HUES64 (cell line): ENCODE measurements at regions not wholly inside any gene's neighbourhood (a gene's known extent, or its start where the extent isn't known, plus 50 kb on each side); places are given as distances from the start of the nearest gene placed in this dataset.

Source experiments
- H3K27ac ChIP-seq: 2 replicates; pipeline ENCODE4 v1.7.0; 2013; ENCODE audit warnings: low read depth, low read length, inconsistent platforms
- H3K27me3 ChIP-seq: 2 replicates; pipeline ENCODE4 v1.6.1; 2013; ENCODE audit warnings: mild to moderate bottlenecking, low read length; ENCODE audit not compliant: insufficient read depth
- H3K36me3 ChIP-seq: 2 replicates; pipeline ENCODE4 v1.6.1; 2013; ENCODE audit warnings: mild to moderate bottlenecking, low read length; ENCODE audit not compliant: insufficient read depth
- H3K4me1 ChIP-seq: 2 replicates; pipeline ENCODE4 v1.6.1; 2013; ENCODE audit warnings: mild to moderate bottlenecking, low read length, moderate library complexity; ENCODE audit not compliant: insufficient read depth
- H3K4me3 ChIP-seq: 2 replicates; pipeline ENCODE4 v1.5.1; 2013; ENCODE audit warnings: mild to moderate bottlenecking, low read length, moderate library complexity
- H3K9ac ChIP-seq: 2 replicates; pipeline ENCODE4 v1.6.1; 2013; ENCODE audit warnings: mild to moderate bottlenecking, low read depth, low read length
- H3K9me3 ChIP-seq: 2 replicates; pipeline ENCODE4 v1.6.1; 2013; ENCODE audit warnings: low read depth, low read length; ENCODE audit not compliant: insufficient read depth
- WGBS: fragments of 150-250, 120-280 bp; methylation state at CpG from one replicate; pipeline ENCODE4 v1.1.7; 2013; ENCODE audit warnings: missing lambda C conversion rate; 5-methylcytosine and 5-hydroxymethylcytosine counted together

- H3K9ac ChIP-seq = no peak overlapping the region
- H3K27ac ChIP-seq = no peak overlapping the region
- H3K9me3 ChIP-seq = no peaks in the 10 kb centered on the region
- peaks cover 10% of the 10 kb centered on the region; the same call in 1 of the 2 replicates for H3K4me1 ChIP-seq
- H3K27me3 ChIP-seq = no peaks in the 10 kb centered on the region
- no peak overlapping the region for H3K4me3 ChIP-seq
- no peaks in the 10 kb centered on the region for H3K36me3 ChIP-seq
- 61% methylated on average over 7 of the region's 7 CpGs for WGBS
Measured at GRCh38 chrX:68994135-68994890, 165.5 kb downstream of the EFNB1 start.

GRCh38 chrX:68992821-68993397 is 164.1 kb downstream of the EFNB1 start:
- Histone ChIP-seq H3K36me3 (no peaks in the 10 kb centered on the region), H3K9ac (no peak overlapping the region), H3K4me1 (peaks cover 11% of the 10 kb centered on the region; the same call in 1 of the 2 replicates), H3K4me3 (no peak overlapping the region), H3K27me3 (no peaks in the 10 kb centered on the region; the same call in 1 of the 2 replicates), H3K9me3 (no peaks in the 10 kb centered on the region), H3K27ac (no peak overlapping the region)
- 87% methylated on average over 7 of the region's 7 CpGs for WGBS

- no peaks in the 10 kb centered on the region for H3K36me3 ChIP-seq
- peaks cover 11% of the 10 kb centered on the region; the same call in 1 of the 2 replicates for H3K4me1 ChIP-seq
- no peak overlapping the region for H3K9ac ChIP-seq
- H3K4me3 ChIP-seq = no peak overlapping the region
- no peaks in the 10 kb centered on the region; the same call in 1 of the 2 replicates for H3K27me3 ChIP-seq
- whole genome bisulfite sequencing = 86% methylated on average over 3 of the region's 3 CpGs
- H3K9me3 ChIP-seq = no peaks in the 10 kb centered on the region
- H3K27ac ChIP-seq = no peak overlapping the region
Measured at GRCh38 chrX:68991691-68992345, 163.0 kb downstream of the EFNB1 start.

GRCh38 chrX:68990948-68991347 is 162.1 kb downstream of the EFNB1 start:
- Histone ChIP-seq H3K9ac (no peak overlapping the region), H3K4me1 (peaks cover 11% of the 10 kb centered on the region; the same call in 1 of the 2 replicates), H3K27ac (no peak overlapping the region), H3K4me3 (no peak overlapping the region), H3K27me3 (no peaks in the 10 kb centered on the region; the same call in 1 of the 2 replicates), H3K9me3 (no peaks in the 10 kb centered on the region), H3K36me3 (no peaks in the 10 kb centered on the region)
- WGBS = 89% methylated on average over 1 of the region's 1 CpG

GRCh38 chrX:68989865-68990606 is 161.2 kb downstream of the EFNB1 start:
- Histone ChIP-seq H3K9me3 (no peaks in the 10 kb centered on the region), H3K36me3 (no peaks in the 10 kb centered on the region), H3K4me1 (peaks cover 11% of the 10 kb centered on the region; the same call in 1 of the 2 replicates), H3K27me3 (no peaks in the 10 kb centered on the region; the same call in 1 of the 2 replicates), H3K9ac (no peak overlapping the region), H3K27ac (no peak overlapping the region), H3K4me3 (no peak overlapping the region)
- WGBS = 26% methylated on average over 17 of the region's 17 CpGs

GRCh38 chrX:68989456-68989855 is 160.6 kb downstream of the EFNB1 start:
- H3K4me1 ChIP-seq = peaks cover 11% of the 10 kb centered on the region; the same call in 1 of the 2 replicates
- H3K36me3 ChIP-seq = no peaks in the 10 kb centered on the region
- H3K9me3 ChIP-seq = no peaks in the 10 kb centered on the region
- 94% methylated on average over 1 of the region's 1 CpG for WGBS
- no peaks in the 10 kb centered on the region; the same call in 1 of the 2 replicates for H3K27me3 ChIP-seq
- no peak overlapping the region for H3K27ac ChIP-seq
- H3K4me3 ChIP-seq = no peak overlapping the region
- no peak overlapping the region for H3K9ac ChIP-seq

GRCh38 chrX:68988865-68989264 is 160.0 kb downstream of the EFNB1 start:
- WGBS = 59% methylated on average over 5 of the region's 5 CpGs
- Histone ChIP-seq H3K27ac (no peak overlapping the region), H3K9me3 (no peaks in the 10 kb centered on the region), H3K4me1 (peaks cover 11% of the 10 kb centered on the region; the same call in 1 of the 2 replicates), H3K9ac (no peak overlapping the region), H3K4me3 (no peak overlapping the region), H3K27me3 (no peaks in the 10 kb centered on the region; the same call in 1 of the 2 replicates), H3K36me3 (no peaks in the 10 kb centered on the region)

GRCh38 chrX:68985135-68985755 is 156.4 kb downstream of the EFNB1 start:
- Histone ChIP-seq H3K9ac (no peak overlapping the region), H3K27ac (no peak overlapping the region), H3K27me3 (no peaks in the 10 kb centered on the region; the same call in 1 of the 2 replicates), H3K4me3 (no peak overlapping the region), H3K4me1 (peaks cover 6% of the 10 kb centered on the region; the same call in 1 of the 2 replicates), H3K9me3 (no peaks in the 10 kb centered on the region), H3K36me3 (no peaks in the 10 kb centered on the region)
- 59% methylated on average over 6 of the region's 8 CpGs for whole genome bisulfite sequencing

- Histone ChIP-seq H3K36me3 (no peaks in the 10 kb centered on the region), H3K4me1 (no peaks in the 10 kb centered on the region), H3K4me3 (no peak overlapping the region), H3K27me3 (no peaks in the 10 kb centered on the region), H3K9me3 (no peaks in the 10 kb centered on the region), H3K27ac (no peak overlapping the region), H3K9ac (no peak overlapping the region)
- 90% methylated on average over 3 of the region's 3 CpGs for WGBS
Measured at GRCh38 chrX:68983004-68983857, 154.4 kb downstream of the EFNB1 start.

GRCh38 chrX:68982476-68982875 is 153.7 kb downstream of the EFNB1 start:
- no peak overlapping the region for H3K27ac ChIP-seq
- no peaks in the 10 kb centered on the region for H3K27me3 ChIP-seq
- no peak overlapping the region for H3K9ac ChIP-seq
- H3K4me1 ChIP-seq = no peaks in the 10 kb centered on the region
- 95% methylated on average over 5 of the region's 5 CpGs for whole genome bisulfite sequencing
- no peaks in the 10 kb centered on the region for H3K9me3 ChIP-seq
- H3K4me3 ChIP-seq = no peak overlapping the region
- no peaks in the 10 kb centered on the region for H3K36me3 ChIP-seq
